CD1c-positive myeloid dendritic cell (primary cell): ENCODE measurements at regions not wholly inside any gene's neighbourhood (a gene's known extent, or its start where the extent isn't known, plus 50 kb on each side); places are given as distances from the start of the nearest gene placed in this dataset.

Experiments used
- DNase-seq: peaks from one replicate; pipeline ENCODE4 v3.0.0-alpha.2; 2016; ENCODE audit errors: extremely low spot score

- no peak for DNase-seq
Observed at GRCh38 chr4:44118971-44119680, 329.5 kb downstream of the KCTD8 start.

GRCh38 chr4:44120646-44121045 is 328.0 kb downstream of the KCTD8 start:
- DNase-seq: no peak

- DNase-seq: no peak
Observed at GRCh38 chr4:44121210-44121609, 327.4 kb downstream of the KCTD8 start.
